ENCODE measurements at regions not wholly inside any gene's neighbourhood (a gene's known extent, or its start where the extent isn't known, plus 50 kb on each side); places are given as distances from the start of the nearest gene placed in this dataset.

DNA sequence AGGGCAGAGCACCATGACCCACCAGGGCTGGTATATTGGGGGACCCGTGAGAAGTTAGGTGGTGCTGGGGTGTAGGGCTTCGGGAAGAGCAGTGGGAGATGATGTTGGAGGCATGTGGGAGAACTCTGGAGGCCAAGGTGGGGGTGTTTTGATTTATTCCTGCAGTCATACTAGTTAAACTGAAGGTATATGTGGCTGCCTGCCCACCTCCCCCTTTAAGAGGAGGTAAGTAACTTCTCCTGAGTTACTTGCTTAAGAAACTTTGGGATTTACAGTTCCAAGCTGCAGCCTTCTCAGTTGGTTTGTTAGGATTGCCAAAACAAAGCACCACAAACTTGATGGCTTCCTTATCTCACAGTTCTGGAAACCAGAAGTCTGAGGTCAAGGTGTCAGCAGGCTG is 73.1 kb upstream of the AGBL1 start:
- H3K4me3 ChIP-seq (replicated peaks in 1 of 2; ENCODE audit: low read depth in 2 of 2, low read length in 2 of 2): no peak overlapping the region

DNA sequence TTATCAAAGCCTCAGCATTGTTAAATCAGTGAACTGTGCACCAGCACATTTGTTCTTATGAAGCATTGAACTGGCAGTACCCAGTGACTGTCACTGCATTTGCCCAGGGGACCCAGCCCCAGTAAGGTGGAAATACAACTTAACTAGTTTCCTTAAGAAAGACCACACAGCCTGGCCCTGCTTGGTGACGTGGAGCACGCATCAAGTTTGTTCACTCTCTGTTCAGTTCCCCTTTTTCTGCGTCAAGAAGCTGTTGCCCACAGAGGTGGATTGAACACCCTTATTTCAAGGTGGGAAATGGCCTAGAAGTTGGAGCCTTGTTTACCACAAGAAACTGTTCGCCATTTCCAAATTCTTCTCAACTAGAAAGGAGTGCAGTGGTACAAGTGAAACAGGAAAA is 69.9 kb upstream of the AGBL1 start:
- no peak for DNase-seq (ENCODE audit: low read depth in 2 of 2)

More for the DNA sequence above, 73.1 kb upstream of the AGBL1 start:
- TF ChIP-seq, protein P1, sequence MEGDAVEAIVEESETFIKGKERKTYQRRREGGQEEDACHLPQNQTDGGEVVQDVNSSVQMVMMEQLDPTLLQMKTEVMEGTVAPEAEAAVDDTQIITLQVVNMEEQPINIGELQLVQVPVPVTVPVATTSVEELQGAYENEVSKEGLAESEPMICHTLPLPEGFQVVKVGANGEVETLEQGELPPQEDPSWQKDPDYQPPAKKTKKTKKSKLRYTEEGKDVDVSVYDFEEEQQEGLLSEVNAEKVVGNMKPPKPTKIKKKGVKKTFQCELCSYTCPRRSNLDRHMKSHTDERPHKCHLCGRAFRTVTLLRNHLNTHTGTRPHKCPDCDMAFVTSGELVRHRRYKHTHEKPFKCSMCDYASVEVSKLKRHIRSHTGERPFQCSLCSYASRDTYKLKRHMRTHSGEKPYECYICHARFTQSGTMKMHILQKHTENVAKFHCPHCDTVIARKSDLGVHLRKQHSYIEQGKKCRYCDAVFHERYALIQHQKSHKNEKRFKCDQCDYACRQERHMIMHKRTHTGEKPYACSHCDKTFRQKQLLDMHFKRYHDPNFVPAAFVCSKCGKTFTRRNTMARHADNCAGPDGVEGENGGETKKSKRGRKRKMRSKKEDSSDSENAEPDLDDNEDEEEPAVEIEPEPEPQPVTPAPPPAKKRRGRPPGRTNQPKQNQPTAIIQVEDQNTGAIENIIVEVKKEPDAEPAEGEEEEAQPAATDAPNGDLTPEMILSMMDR (IDR thresholded peaks at IDR 0.05; ENCODE audit: low read depth, low read length): no peak
- DNase-seq (ENCODE audit: low read depth in 2 of 2): no peak

DNA sequence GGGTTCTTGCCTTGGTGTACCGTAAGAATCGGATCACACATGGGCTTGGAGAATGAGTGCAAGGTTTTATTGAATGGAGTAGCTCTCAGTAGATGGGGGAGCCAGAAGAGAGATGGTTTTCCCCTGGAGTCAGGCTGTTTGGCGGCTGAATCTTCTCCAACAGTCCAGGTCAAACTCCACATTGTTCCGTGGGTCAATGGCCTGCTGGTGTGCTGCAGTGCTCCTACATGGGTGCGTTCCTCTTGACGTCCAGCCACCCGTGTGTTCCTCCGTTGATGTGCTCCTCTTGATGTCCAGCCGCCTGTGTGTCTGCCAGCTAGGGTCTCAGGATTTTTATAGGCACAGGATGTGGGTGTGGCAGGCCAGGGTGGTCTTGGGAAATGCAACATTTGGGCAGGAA is 69.3 kb upstream of the AGBL1 start:
- DNase-seq (ENCODE audit: low read depth in 2 of 2): no peak
- TF ChIP-seq, protein P1 (IDR thresholded peaks at IDR 0.05; ENCODE audit: low read depth, low read length): no peak
- no peak overlapping the region for H3K4me3 ChIP-seq (replicated peaks in 1 of 2; ENCODE audit: low read depth in 2 of 2, low read length in 2 of 2)

More for the DNA sequence above, 69.9 kb upstream of the AGBL1 start:
- TF ChIP-seq, protein P1 (IDR thresholded peaks at IDR 0.05; ENCODE audit: low read depth, low read length): no peak
- no peak overlapping the region for H3K4me3 ChIP-seq (replicated peaks in 1 of 2; ENCODE audit: low read depth in 2 of 2, low read length in 2 of 2)

DNA sequence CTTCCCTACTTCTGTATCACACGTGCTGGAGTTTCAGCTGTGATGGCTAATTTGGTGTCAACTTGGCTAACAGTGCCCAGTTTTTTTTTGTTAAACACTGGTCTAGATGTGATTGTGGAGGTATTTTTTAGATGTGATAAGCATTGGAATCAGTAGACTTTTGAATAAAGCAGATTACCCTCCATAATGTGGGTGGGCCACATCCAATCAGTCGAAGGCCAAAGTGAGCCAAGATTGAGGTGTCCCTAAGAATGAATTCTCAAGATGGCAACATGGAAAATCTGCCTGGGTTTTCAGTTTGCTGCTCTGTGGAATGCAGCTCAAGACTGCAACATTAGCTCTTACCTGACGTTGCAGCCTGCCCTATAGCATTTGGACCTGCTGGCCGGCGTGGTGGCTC is 68.8 kb upstream of the AGBL1 start:
- no peak for DNase-seq (ENCODE audit: low read depth in 2 of 2)
- TF ChIP-seq, protein P1 (IDR thresholded peaks at IDR 0.05; ENCODE audit: low read depth, low read length): no peak
- no peak overlapping the region for H3K4me3 ChIP-seq (replicated peaks in 1 of 2; ENCODE audit: low read depth in 2 of 2, low read length in 2 of 2)

DNA sequence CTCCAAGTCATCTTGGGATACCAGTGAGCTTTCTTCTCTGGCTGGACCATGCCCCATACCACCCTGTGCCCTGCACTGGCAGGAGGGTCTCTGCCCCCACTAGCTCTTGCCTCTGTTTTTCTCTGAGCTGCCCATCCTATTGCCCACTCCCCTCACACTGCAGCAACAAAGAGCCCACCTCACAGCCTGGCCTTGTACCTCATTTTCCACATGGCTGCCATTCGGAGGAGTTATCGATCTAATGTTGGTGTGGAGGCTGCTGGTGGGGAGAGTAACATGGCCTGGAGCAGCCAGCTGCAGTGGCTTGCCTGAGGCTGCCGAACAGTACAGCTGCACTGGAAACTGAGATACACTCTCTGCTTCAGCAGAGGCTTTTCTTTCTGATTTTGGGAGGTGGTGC is 65.7 kb upstream of the AGBL1 start:
- TF ChIP-seq, protein P1 (IDR thresholded peaks at IDR 0.05; ENCODE audit: low read depth, low read length): no peak
- no peak overlapping the region for H3K4me3 ChIP-seq (replicated peaks in 1 of 2; ENCODE audit: low read depth in 2 of 2, low read length in 2 of 2)
- DNase-seq (ENCODE audit: low read depth in 2 of 2): no peak

DNA sequence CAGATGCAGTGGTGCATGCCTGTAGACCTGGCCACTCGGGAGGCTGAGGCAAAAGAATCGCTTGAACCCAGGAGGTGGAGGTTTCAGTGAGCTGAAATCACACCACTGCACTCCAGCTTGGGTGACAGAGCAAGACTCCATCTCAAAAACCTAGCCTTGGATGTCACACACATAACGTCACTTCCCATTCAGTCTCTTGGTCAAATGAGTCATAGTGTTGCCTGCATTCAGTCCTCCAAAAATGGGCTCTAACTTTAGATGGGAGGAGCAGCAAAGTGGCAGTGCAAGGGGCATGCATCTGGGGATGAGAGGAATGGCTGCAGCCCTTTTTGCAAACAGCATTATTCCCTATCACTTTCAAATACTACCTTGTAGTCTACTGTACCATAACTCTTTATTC is 62.9 kb upstream of the AGBL1 start:
- DNase-seq (ENCODE audit: low read depth in 2 of 2): no peak
- TF ChIP-seq, protein P1 (IDR thresholded peaks at IDR 0.05; ENCODE audit: low read depth, low read length): no peak
- no peak overlapping the region for H3K4me3 ChIP-seq (replicated peaks in 1 of 2; ENCODE audit: low read depth in 2 of 2, low read length in 2 of 2)

DNA sequence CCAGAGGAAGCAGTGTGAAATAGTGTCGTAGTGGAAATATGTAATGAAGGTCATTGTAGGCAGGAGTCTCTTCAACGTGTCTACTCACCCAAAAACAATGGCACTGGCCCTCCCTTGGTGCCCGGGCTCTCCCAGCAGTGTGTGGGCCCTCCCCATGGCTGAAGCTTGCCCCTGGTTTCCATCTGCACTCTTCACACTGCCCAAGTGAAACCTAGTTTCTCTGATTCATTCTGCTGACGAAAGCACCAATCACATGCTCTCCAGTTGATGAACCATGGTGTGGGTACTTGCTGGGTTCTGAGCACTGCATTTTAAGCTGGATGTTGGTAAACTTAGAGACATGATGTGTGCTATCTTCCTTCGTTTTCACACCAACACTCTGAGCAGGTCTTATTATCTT is 61.0 kb upstream of the AGBL1 start:
- TF ChIP-seq, protein P1 (IDR thresholded peaks at IDR 0.05; ENCODE audit: low read depth, low read length): no peak
- no peak overlapping the region for H3K4me3 ChIP-seq (replicated peaks in 1 of 2; ENCODE audit: low read depth in 2 of 2, low read length in 2 of 2)
- no peak for DNase-seq (ENCODE audit: low read depth in 2 of 2)
